HEK293 (cell line): ENCODE measurements at regions not wholly inside any gene's neighbourhood (a gene's known extent, or its start where the extent isn't known, plus 50 kb on each side); places are given as distances from the start of the nearest gene placed in this dataset.

Source experiments
- CTCF ChIA-PET: fragments of 350-600 bp; formaldehyde crosslinking; extraction: SDS; loops from one replicate; lab custom pipeline; 2021; ENCODE audit warnings: antibody characterized with exemption; lab: Yijun Ruan, JAX
- POLR2A ChIA-PET: fragments of 300-600 bp; formaldehyde crosslinking; extraction: SDS; loops from one replicate; lab custom pipeline; 2020; ENCODE audit warnings: antibody characterized with exemption, inconsistent platforms; lab: Yijun Ruan, JAX
- H3K27ac ChIP-seq: fragments of 200-500 bp; sonication (Bioruptor generic); 2 replicates; pipeline ENCODE4 v1.5.1; 2014; ENCODE audit warnings: low read depth, low read length, control low read depth, inconsistent platforms; ENCODE audit errors: extremely low read depth
- H3K36me3 ChIP-seq, 2 experiments: fragments of 200-500 bp in 1 of 2; sonication (Bioruptor generic) in 1 of 2; 1 replicate in 1 of 2; 2 replicates in 1 of 2; pipeline ENCODE4 v1.5.1; 2014 to 2017; ENCODE audit warnings: inconsistent platforms in 2 of 2, low read length in 2 of 2; ENCODE audit not compliant: control insufficient read depth in 2 of 2, insufficient read depth in 1 of 2
- H3K4me1 ChIP-seq: fragments of 200-500 bp; sonication (Bioruptor generic); 2 replicates; pipeline ENCODE4 v1.5.1; 2014; ENCODE audit warnings: mild to moderate bottlenecking, low read length, inconsistent platforms; ENCODE audit not compliant: control insufficient read depth, insufficient read depth
- H3K4me3 ChIP-seq: 2 replicates; pipeline ENCODE4 v1.5.1; 2011; ENCODE audit warnings: low read depth, mild to moderate bottlenecking, control low read depth, low read length, moderate library complexity
- H3K9me3 ChIP-seq: fragments of 200-500 bp; sonication (Bioruptor generic); 2 replicates; pipeline ENCODE4 v1.5.1; 2014; ENCODE audit warnings: low read depth, low read length, inconsistent platforms; ENCODE audit not compliant: control insufficient read depth, insufficient read depth
- FEZF1 ChIP-seq: fragments of 450-650 bp; formaldehyde crosslinking; IDR thresholded peaks from 2 replicates; pipeline ENCODE4 v1.5.1; 2016; ENCODE audit warnings: missing biosample characterization, missing genetic modification characterization
- GFI1B ChIP-seq: fragments of 450-650 bp; formaldehyde crosslinking; IDR thresholded peaks from 2 replicates; pipeline ENCODE4 v1.5.1; 2016; ENCODE audit warnings: missing biosample characterization, missing genetic modification characterization
- MZF1 ChIP-seq: fragments of 450-650 bp; formaldehyde crosslinking; IDR thresholded peaks from 2 replicates; pipeline ENCODE4 v1.5.1; 2017; ENCODE audit warnings: missing biosample characterization, missing genetic modification characterization, borderline replicate concordance
- SCRT2 ChIP-seq: fragments of 450-650 bp; formaldehyde crosslinking; IDR thresholded peaks from 2 replicates; pipeline ENCODE4 v1.5.1; 2016; ENCODE audit warnings: missing biosample characterization, missing genetic modification characterization
- SETDB1 ChIP-seq: IDR thresholded peaks from one replicate; pipeline ENCODE4 v1.6.1; 2017; ENCODE audit warnings: mild to moderate bottlenecking, low read length, moderate library complexity, mixed read lengths; ENCODE audit not compliant: insufficient read length
- SP7 ChIP-seq: fragments of 450-650 bp; formaldehyde crosslinking; IDR thresholded peaks from 2 replicates; pipeline ENCODE4 v1.5.1; 2016; ENCODE audit warnings: missing biosample characterization, missing genetic modification characterization
- YY2 ChIP-seq: fragments of 450-650 bp; formaldehyde crosslinking; IDR thresholded peaks from 2 replicates; pipeline ENCODE4 v1.5.1; 2016; ENCODE audit warnings: missing biosample characterization, missing genetic modification characterization
- ZNF114 ChIP-seq: fragments of 450-650 bp; formaldehyde crosslinking; IDR thresholded peaks from 2 replicates; pipeline ENCODE4 v1.5.0; 2017; ENCODE audit warnings: missing biosample characterization, missing genetic modification characterization
- ZNF140 ChIP-seq: fragments of 450-650 bp; formaldehyde crosslinking; IDR thresholded peaks from 2 replicates; pipeline ENCODE4 v1.5.1; 2016; ENCODE audit warnings: missing biosample characterization, missing genetic modification characterization
- ZNF311 ChIP-seq: fragments of 450-650 bp; formaldehyde crosslinking; IDR thresholded peaks from 2 replicates; pipeline ENCODE4 v1.5.1; 2017; ENCODE audit warnings: missing biosample characterization, missing genetic modification characterization, borderline replicate concordance
- ZNF366 ChIP-seq: fragments of 450-650 bp; formaldehyde crosslinking; conservative IDR thresholded peaks from 2 replicates; pipeline ENCODE4 v1.5.1; 2016; ENCODE audit warnings: missing biosample characterization, missing genetic modification characterization
- ZNF394 ChIP-seq: fragments of 450-650 bp; formaldehyde crosslinking; IDR thresholded peaks from 2 replicates; pipeline ENCODE4 v1.5.1; 2016; ENCODE audit warnings: missing biosample characterization, missing genetic modification characterization, mild to moderate bottlenecking, moderate library complexity, borderline replicate concordance
- ZNF423 ChIP-seq: fragments of 450-650 bp; formaldehyde crosslinking; IDR thresholded peaks from 2 replicates; pipeline ENCODE4 v1.5.1; 2016; ENCODE audit warnings: missing biosample characterization, missing genetic modification characterization
- ZNF514 ChIP-seq: fragments of 450-650 bp; formaldehyde crosslinking; IDR thresholded peaks from 2 replicates; pipeline ENCODE4 v1.5.1; 2016; ENCODE audit warnings: missing biosample characterization, missing genetic modification characterization
- ZNF529 ChIP-seq: fragments of 450-650 bp; formaldehyde crosslinking; IDR thresholded peaks from 2 replicates; pipeline ENCODE4 v1.5.1; 2017; ENCODE audit warnings: missing genetic modification characterization, missing biosample characterization; ENCODE audit not compliant: insufficient replicate concordance
- ZNF558 ChIP-seq: fragments of 450-650 bp; formaldehyde crosslinking; IDR thresholded peaks from 2 replicates; pipeline ENCODE4 v1.5.1; 2016; ENCODE audit warnings: missing biosample characterization, missing genetic modification characterization
- ZNF610 ChIP-seq: fragments of 450-650 bp; formaldehyde crosslinking; IDR thresholded peaks from 2 replicates; pipeline ENCODE4 v1.5.1; 2016; ENCODE audit warnings: missing biosample characterization, missing genetic modification characterization, borderline replicate concordance
- ZNF626 ChIP-seq: fragments of 450-650 bp; sonication (Bioruptor Pico); formaldehyde crosslinking; IDR thresholded peaks from 2 replicates; pipeline ENCODE4 v1.5.1; 2018; ENCODE audit warnings: missing biosample characterization, missing genetic modification characterization, inconsistent platforms
- ZNF654 ChIP-seq: fragments of 450-650 bp; formaldehyde crosslinking; IDR thresholded peaks from 2 replicates; pipeline ENCODE4 v1.5.1; 2016; ENCODE audit warnings: low read depth, missing biosample characterization, missing genetic modification characterization
- ZNF660 ChIP-seq: fragments of 450-650 bp; IDR thresholded peaks from 2 replicates; pipeline ENCODE4 v1.5.1; 2018; ENCODE audit warnings: missing biosample characterization, mild to moderate bottlenecking, missing genetic modification characterization
- ZNF707 ChIP-seq: fragments of 450-650 bp; formaldehyde crosslinking; IDR thresholded peaks from 2 replicates; pipeline ENCODE4 v1.5.1; 2016; ENCODE audit warnings: missing biosample characterization, missing genetic modification characterization
- ZNF791 ChIP-seq: fragments of 450-650 bp; formaldehyde crosslinking; IDR thresholded peaks from 2 replicates; pipeline ENCODE4 v1.5.1; 2016; ENCODE audit warnings: missing biosample characterization, missing genetic modification characterization
- TF ChIP-seq, protein P1 (sequence below): fragments of 450-650 bp; formaldehyde crosslinking; IDR thresholded peaks from 2 replicates; pipeline ENCODE4 v1.5.1; 2016; ENCODE audit warnings: missing biosample characterization, missing genetic modification characterization
- TF ChIP-seq, protein P2 (sequence below): fragments of 450-650 bp; formaldehyde crosslinking; IDR thresholded peaks from 2 replicates; pipeline ENCODE4 v1.5.1; 2016; ENCODE audit warnings: missing biosample characterization, missing genetic modification characterization
- TF ChIP-seq, protein P3 (sequence below): fragments of 450-650 bp; formaldehyde crosslinking; IDR thresholded peaks from 2 replicates; pipeline ENCODE4 v1.5.1; 2016; ENCODE audit warnings: missing biosample characterization, missing genetic modification characterization, low read depth
- TF ChIP-seq, protein P4 (sequence below): fragments of 450-650 bp; formaldehyde crosslinking; IDR thresholded peaks from 2 replicates; pipeline ENCODE4 v1.5.1; 2016; ENCODE audit warnings: missing biosample characterization, missing genetic modification characterization, borderline replicate concordance
- TF ChIP-seq, protein P5 (sequence below): fragments of 450-650 bp; formaldehyde crosslinking; IDR thresholded peaks from 2 replicates; pipeline ENCODE4 v1.5.1; 2016; ENCODE audit warnings: missing biosample characterization, missing genetic modification characterization
- TF ChIP-seq, protein P6 (sequence below): fragments of 450-650 bp; formaldehyde crosslinking; IDR thresholded peaks from 2 replicates; pipeline ENCODE4 v1.5.1; 2016; ENCODE audit warnings: missing biosample characterization, missing genetic modification characterization

DNA sequence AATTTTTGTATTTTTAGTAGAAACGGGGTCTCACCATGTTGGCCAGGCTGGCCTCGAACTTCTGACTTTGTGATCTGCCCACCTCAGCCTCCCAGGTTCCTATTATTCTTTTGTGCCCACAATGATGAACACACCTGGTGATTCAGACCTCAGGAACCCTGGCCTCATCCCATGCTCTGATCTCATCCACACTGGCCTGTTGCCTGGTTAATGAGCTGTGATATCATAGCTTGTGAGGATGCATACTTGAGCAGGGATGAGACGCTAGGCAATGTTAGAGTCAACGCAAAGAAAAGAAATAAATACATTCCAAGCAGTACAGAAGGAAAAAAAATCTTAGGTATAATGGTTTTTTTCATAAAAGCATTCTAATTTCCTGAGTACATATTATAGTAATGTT is 82.4 kb upstream of the RNF32 start:
- no peaks in the 10 kb centered on the region for H3K9me3 ChIP-seq
- ChIA-PET CTCF (interaction anchor here (0.6 kb wide), 1 partner anchor 104 kb away, joined by 3 read pairs; no protein-coding TSS in a partner anchor), POLR2A (no interaction called here)
- no peaks in the 10 kb centered on the region for H3K36me3 ChIP-seq
- H3K4me3 ChIP-seq, result no peak overlapping the region
- H3K4me1 ChIP-seq, result no peaks in the 10 kb centered on the region
- no peak overlapping the region for H3K27ac ChIP-seq
- TF ChIP-seq ZNF311 (tag by site-specific recombination) (no peak), ZNF660 (tag by site-specific recombination) (no peak), ZNF610 (tag by site-specific recombination) (no peak), ZNF366 (tag by site-specific recombination) (peak; percentile 72), GFI1B (tag by site-specific recombination) (no peak), ZNF114 (tag by site-specific recombination) (no peak), FEZF1 (tag by site-specific recombination) (no peak), ZNF654 (tag by site-specific recombination) (no peak), ZNF529 (no peak), ZNF140 (tag by site-specific recombination) (no peak), SETDB1 (no peak), ZNF423 (tag by site-specific recombination) (no peak), ZNF558 (tag by site-specific recombination) (0 out of 2 replicates have a peak, but pooled peaks have one; percentile 14), ZNF707 (tag by site-specific recombination) (no peak), SP7 (tag by site-specific recombination) (no peak), SCRT2 (peak; percentile 95), YY2 (tag by site-specific recombination) (no peak), ZNF394 (tag by site-specific recombination) (no peak), MZF1 (tag by site-specific recombination) (no peak), ZNF514 (tag by site-specific recombination) (no peak), ZNF791 (tag by site-specific recombination) (no peak), ZNF626 (tag by site-specific recombination) (no peak)
- TF ChIP-seq, protein P1, sequence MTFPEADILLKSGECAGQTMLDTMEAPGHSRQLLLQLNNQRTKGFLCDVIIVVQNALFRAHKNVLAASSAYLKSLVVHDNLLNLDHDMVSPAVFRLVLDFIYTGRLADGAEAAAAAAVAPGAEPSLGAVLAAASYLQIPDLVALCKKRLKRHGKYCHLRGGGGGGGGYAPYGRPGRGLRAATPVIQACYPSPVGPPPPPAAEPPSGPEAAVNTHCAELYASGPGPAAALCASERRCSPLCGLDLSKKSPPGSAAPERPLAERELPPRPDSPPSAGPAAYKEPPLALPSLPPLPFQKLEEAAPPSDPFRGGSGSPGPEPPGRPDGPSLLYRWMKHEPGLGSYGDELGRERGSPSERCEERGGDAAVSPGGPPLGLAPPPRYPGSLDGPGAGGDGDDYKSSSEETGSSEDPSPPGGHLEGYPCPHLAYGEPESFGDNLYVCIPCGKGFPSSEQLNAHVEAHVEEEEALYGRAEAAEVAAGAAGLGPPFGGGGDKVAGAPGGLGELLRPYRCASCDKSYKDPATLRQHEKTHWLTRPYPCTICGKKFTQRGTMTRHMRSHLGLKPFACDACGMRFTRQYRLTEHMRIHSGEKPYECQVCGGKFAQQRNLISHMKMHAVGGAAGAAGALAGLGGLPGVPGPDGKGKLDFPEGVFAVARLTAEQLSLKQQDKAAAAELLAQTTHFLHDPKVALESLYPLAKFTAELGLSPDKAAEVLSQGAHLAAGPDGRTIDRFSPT, result peak; percentile 85
- TF ChIP-seq, protein P2, sequence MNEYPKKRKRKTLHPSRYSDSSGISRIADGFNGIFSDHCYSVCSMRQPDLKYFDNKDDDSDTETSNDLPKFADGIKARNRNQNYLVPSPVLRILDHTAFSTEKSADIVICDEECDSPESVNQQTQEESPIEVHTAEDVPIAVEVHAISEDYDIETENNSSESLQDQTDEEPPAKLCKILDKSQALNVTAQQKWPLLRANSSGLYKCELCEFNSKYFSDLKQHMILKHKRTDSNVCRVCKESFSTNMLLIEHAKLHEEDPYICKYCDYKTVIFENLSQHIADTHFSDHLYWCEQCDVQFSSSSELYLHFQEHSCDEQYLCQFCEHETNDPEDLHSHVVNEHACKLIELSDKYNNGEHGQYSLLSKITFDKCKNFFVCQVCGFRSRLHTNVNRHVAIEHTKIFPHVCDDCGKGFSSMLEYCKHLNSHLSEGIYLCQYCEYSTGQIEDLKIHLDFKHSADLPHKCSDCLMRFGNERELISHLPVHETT (tag by site-specific recombination), result no peak
- TF ChIP-seq, protein P3, sequence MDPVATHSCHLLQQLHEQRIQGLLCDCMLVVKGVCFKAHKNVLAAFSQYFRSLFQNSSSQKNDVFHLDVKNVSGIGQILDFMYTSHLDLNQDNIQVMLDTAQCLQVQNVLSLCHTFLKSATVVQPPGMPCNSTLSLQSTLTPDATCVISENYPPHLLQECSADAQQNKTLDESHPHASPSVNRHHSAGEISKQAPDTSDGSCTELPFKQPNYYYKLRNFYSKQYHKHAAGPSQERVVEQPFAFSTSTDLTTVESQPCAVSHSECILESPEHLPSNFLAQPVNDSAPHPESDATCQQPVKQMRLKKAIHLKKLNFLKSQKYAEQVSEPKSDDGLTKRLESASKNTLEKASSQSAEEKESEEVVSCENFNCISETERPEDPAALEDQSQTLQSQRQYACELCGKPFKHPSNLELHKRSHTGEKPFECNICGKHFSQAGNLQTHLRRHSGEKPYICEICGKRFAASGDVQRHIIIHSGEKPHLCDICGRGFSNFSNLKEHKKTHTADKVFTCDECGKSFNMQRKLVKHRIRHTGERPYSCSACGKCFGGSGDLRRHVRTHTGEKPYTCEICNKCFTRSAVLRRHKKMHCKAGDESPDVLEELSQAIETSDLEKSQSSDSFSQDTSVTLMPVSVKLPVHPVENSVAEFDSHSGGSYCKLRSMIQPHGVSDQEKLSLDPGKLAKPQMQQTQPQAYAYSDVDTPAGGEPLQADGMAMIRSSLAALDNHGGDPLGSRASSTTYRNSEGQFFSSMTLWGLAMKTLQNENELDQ (tag by site-specific recombination), result no peak
- TF ChIP-seq, protein P4, sequence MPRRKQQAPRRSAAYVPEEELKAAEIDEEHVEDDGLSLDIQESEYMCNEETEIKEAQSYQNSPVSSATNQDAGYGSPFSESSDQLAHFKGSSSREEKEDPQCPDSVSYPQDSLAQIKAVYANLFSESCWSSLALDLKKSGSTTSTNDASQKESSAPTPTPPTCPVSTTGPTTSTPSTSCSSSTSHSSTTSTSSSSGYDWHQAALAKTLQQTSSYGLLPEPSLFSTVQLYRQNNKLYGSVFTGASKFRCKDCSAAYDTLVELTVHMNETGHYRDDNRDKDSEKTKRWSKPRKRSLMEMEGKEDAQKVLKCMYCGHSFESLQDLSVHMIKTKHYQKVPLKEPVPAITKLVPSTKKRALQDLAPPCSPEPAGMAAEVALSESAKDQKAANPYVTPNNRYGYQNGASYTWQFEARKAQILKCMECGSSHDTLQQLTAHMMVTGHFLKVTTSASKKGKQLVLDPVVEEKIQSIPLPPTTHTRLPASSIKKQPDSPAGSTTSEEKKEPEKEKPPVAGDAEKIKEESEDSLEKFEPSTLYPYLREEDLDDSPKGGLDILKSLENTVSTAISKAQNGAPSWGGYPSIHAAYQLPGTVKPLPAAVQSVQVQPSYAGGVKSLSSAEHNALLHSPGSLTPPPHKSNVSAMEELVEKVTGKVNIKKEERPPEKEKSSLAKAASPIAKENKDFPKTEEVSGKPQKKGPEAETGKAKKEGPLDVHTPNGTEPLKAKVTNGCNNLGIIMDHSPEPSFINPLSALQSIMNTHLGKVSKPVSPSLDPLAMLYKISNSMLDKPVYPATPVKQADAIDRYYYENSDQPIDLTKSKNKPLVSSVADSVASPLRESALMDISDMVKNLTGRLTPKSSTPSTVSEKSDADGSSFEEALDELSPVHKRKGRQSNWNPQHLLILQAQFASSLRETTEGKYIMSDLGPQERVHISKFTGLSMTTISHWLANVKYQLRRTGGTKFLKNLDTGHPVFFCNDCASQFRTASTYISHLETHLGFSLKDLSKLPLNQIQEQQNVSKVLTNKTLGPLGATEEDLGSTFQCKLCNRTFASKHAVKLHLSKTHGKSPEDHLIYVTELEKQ (tag by site-specific recombination), result no peak
- TF ChIP-seq, protein P5, sequence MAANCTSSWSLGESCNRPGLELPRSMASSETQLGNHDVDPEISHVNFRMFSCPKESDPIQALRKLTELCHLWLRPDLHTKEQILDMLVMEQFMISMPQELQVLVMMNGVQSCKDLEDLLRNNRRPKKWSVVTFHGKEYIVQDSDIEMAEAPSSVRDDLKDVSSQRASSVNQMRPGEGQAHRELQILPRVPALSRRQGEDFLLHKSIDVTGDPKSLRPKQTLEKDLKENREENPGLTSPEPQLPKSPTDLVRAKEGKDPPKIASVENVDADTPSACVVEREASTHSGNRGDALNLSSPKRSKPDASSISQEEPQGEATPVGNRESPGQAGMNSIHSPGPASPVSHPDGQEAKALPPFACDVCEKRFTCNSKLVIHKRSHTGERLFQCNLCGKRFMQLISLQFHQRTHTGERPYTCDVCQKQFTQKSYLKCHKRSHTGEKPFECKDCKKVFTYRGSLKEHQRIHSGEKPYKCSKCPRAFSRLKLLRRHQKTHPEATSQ, result no peak
- TF ChIP-seq, protein P6, sequence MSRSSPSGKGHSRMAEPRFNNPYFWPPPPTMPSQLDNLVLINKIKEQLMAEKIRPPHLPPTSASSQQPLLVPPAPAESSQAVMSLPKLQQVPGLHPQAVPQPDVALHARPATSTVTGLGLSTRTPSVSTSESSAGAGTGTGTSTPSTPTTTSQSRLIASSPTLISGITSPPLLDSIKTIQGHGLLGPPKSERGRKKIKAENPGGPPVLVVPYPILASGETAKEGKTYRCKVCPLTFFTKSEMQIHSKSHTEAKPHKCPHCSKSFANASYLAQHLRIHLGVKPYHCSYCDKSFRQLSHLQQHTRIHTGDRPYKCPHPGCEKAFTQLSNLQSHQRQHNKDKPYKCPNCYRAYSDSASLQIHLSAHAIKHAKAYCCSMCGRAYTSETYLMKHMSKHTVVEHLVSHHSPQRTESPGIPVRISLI, result no peak
